Endothelial cell of umbilical vein (primary cell): ENCODE measurements at regions not wholly inside any gene's neighbourhood (a gene's known extent, or its start where the extent isn't known, plus 50 kb on each side); places are given as distances from the start of the nearest gene placed in this dataset.

Source experiments
- EZH2 ChIP-seq: IDR thresholded peaks from 2 replicates; pipeline ENCODE4 v1.6.1; 2012; ENCODE audit warnings: borderline replicate concordance, low read depth, mild to moderate bottlenecking, moderate library complexity, low read length, inconsistent platforms; ENCODE audit not compliant: severe bottlenecking
- TF ChIP-seq, protein P1 (sequence below), 2 donors: IDR thresholded peaks; 1 replicate in 1 of 2; 2 replicates in 1 of 2; pipeline ENCODE4 v1.5.1; 2011; ENCODE audit warnings: low read length in 2 of 2, mild to moderate bottlenecking in 2 of 2, moderate library complexity in 2 of 2, control low read depth in 1 of 2, inconsistent platforms in 1 of 2, low read depth in 1 of 2; ENCODE audit not compliant: insufficient read depth in 1 of 2; ENCODE audit errors: extremely low read depth in 1 of 2
- TF ChIP-seq, protein P2 (sequence below): IDR thresholded peaks from 2 replicates; pipeline ENCODE4 v1.6.1; 2011; ENCODE audit not compliant: insufficient read depth, insufficient read length

DNA sequence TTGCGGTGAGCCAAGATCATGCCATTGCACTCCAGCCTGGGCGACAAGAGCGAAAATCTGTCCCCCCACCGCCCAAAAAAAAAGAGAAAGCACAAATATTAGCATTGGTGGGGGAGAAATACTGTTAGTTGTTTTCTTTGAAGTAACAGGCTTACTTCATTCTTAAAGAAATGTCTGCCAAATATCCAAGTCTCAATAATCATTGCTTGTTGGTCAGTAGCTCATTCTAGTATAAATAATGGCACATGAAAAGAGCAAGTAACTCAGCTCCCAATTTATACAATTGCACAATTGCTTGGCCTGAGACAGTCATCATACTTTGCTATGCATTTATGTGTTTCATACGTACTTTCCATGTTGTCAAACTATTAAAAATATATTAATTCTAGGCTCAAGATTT is 499.2 kb upstream of the PLXNA2 start:
- TF ChIP-seq, protein P1, sequence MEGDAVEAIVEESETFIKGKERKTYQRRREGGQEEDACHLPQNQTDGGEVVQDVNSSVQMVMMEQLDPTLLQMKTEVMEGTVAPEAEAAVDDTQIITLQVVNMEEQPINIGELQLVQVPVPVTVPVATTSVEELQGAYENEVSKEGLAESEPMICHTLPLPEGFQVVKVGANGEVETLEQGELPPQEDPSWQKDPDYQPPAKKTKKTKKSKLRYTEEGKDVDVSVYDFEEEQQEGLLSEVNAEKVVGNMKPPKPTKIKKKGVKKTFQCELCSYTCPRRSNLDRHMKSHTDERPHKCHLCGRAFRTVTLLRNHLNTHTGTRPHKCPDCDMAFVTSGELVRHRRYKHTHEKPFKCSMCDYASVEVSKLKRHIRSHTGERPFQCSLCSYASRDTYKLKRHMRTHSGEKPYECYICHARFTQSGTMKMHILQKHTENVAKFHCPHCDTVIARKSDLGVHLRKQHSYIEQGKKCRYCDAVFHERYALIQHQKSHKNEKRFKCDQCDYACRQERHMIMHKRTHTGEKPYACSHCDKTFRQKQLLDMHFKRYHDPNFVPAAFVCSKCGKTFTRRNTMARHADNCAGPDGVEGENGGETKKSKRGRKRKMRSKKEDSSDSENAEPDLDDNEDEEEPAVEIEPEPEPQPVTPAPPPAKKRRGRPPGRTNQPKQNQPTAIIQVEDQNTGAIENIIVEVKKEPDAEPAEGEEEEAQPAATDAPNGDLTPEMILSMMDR (IDR thresholded peaks at IDR 0.05; ENCODE audit: extremely low read depth in 1 of 2, insufficient read depth in 1 of 2, low read depth in 1 of 2, low read length in 2 of 2): no peak
- no peak for TF ChIP-seq EZH2
- TF ChIP-seq, protein P2, sequence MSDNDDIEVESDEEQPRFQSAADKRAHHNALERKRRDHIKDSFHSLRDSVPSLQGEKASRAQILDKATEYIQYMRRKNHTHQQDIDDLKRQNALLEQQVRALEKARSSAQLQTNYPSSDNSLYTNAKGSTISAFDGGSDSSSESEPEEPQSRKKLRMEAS: no peak
